Mesothelial cell of epicardium (in vitro differentiated cells): ENCODE measurements at regions not wholly inside any gene's neighbourhood (a gene's known extent, or its start where the extent isn't known, plus 50 kb on each side); places are given as distances from the start of the nearest gene placed in this dataset.

ENCODE experiments used
- DNase-seq, 2 experiments: peaks; one replicate each; pipeline ENCODE4 v3.0.0; 2021; ENCODE audit warnings: low spot score in 2 of 2; ENCODE audit not compliant: unreplicated experiment in 2 of 2
- H3K27ac Mint-ChIP-seq: 2 replicates; pipeline ENCODE4 v1.8.0; 2021; ENCODE audit warnings: mixed read lengths
- H3K27me3 Mint-ChIP-seq: 2 replicates; pipeline ENCODE4 v1.8.0; 2021; ENCODE audit warnings: low read depth, mixed read lengths
- H3K36me3 Mint-ChIP-seq: 2 replicates; pipeline ENCODE4 v1.8.0; 2021; ENCODE audit warnings: mixed read lengths
- H3K4me1 Mint-ChIP-seq: 2 replicates; pipeline ENCODE4 v1.8.0; 2021; ENCODE audit warnings: mixed read lengths
- H3K4me3 Mint-ChIP-seq: 2 replicates; pipeline ENCODE4 v1.8.0; 2021; ENCODE audit warnings: mild to moderate bottlenecking, moderate library complexity, mixed read lengths
- H3K9me3 Mint-ChIP-seq: 2 replicates; pipeline ENCODE4 v1.8.0; 2021; ENCODE audit warnings: mixed read lengths
- CTCF ChIP-seq: fragments of 200-600 bp; sonication (generic); IDR thresholded peaks from one replicate; pipeline ENCODE4 v1.5.0; 2021; ENCODE audit warnings: antibody characterized with exemption; ENCODE audit not compliant: unreplicated experiment

- no peak overlapping the region for H3K27ac Mint-ChIP-seq
- H3K27me3 Mint-ChIP-seq: no peaks in the 10 kb centered on the region
- TF ChIP-seq CTCF: no peak
Observed at GRCh38 chr1:81455481-81455880, 345.3 kb upstream of the ADGRL2 start.

GRCh38 chr1:81453971-81454370 is 346.8 kb upstream of the ADGRL2 start:
- DNase-seq: no peak
- H3K4me1 Mint-ChIP-seq: no peaks in the 10 kb centered on the region
- H3K27me3 Mint-ChIP-seq: no peaks in the 10 kb centered on the region
- no peaks in the 10 kb centered on the region for H3K9me3 Mint-ChIP-seq
- no peaks in the 10 kb centered on the region for H3K36me3 Mint-ChIP-seq
- no peak overlapping the region for H3K27ac Mint-ChIP-seq
- H3K4me3 Mint-ChIP-seq: no peak overlapping the region
- no peak for TF ChIP-seq CTCF

More at GRCh38 chr1:81455481-81455880, 345.3 kb upstream of the ADGRL2 start:
- Mint-ChIP-seq H3K4me3 (no peak overlapping the region), H3K36me3 (no peaks in the 10 kb centered on the region), H3K4me1 (no peaks in the 10 kb centered on the region), H3K9me3 (no peaks in the 10 kb centered on the region)
- no peak for DNase-seq

DNA sequence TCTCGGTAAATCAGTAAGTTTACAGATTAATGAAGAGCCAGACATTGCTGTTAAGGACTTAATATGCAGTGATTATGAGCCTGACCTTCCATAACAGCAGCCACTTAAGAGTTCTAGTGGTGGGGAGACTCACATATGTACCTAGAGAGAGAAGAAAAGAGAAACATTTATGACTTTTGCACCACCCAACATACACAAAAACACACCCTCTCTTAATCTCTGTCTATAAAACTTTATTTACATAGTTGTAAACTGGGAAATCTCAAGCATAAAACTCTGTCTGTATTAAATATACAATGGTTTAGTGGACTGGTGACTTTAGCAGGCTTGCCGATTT is 347.4 kb upstream of the ADGRL2 start:
- Mint-ChIP-seq H3K36me3 (no peaks in the 10 kb centered on the region), H3K27me3 (no peaks in the 10 kb centered on the region), H3K4me3 (no peak overlapping the region), H3K27ac (no peak overlapping the region), H3K9me3 (no peaks in the 10 kb centered on the region), H3K4me1 (no peaks in the 10 kb centered on the region)
- no peak for DNase-seq
- no peak for TF ChIP-seq CTCF

DNA sequence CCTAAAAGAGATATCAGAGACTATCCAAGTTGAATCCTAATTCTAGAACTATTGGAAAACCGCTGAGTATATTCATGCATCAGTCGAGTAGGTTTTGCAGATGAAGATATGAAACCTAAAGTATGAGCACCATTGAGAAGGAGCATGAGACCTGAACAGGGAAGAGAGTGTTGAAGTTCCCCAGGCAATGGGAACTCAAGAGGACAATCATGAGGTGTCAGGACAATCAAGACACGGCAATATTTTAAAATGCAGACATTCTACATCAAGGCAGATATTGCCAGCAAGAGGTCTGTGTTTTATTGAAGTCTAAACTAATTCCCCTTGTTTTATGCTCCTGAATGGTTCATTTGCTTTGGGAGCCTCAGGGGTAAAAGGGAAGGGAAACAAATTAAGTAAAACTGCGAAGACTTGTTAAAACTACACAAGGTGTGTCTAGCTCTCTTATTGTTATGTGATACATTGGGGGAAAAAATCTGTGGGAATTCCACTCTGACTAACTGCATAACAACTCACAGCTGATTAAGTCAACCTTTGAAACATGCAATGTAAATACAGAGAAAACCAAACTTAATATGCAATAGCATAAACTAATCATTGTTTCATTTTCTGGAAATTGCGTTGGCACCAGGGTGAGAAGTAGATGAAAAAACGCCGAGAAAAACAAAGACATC is 347.9 kb upstream of the ADGRL2 start:
- no peak for TF ChIP-seq CTCF
- H3K36me3 Mint-ChIP-seq: no peaks in the 10 kb centered on the region
- H3K9me3 Mint-ChIP-seq: no peaks in the 10 kb centered on the region
- H3K27me3 Mint-ChIP-seq: no peaks in the 10 kb centered on the region
- H3K4me3 Mint-ChIP-seq: no peak overlapping the region
- H3K4me1 Mint-ChIP-seq: no peaks in the 10 kb centered on the region
- no peak for DNase-seq
- H3K27ac Mint-ChIP-seq: no peak overlapping the region

DNA sequence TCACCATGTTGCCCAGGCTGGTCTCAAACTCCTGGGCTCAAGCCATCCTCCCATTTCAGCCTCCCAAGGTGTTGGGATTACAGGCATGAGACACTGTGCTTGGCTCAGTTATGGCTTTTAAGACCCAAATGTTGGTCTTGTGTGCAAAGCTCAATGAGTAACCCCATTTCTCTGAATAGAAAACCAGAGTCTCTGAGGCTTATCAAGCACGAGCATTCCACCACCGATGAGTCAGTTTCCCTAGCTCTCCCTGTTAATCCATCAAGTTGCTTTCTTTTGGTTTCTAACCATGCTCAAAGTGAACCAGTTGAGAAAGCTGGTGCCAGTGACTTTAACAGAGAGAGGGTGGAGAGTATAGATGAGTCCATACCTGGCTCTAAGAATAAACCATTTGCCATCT is 350.9 kb upstream of the ADGRL2 start:
- H3K27me3 Mint-ChIP-seq: no peaks in the 10 kb centered on the region
- H3K9me3 Mint-ChIP-seq: no peaks in the 10 kb centered on the region
- TF ChIP-seq CTCF: no peak
- no peaks in the 10 kb centered on the region for H3K36me3 Mint-ChIP-seq
- no peak overlapping the region for H3K27ac Mint-ChIP-seq
- H3K4me1 Mint-ChIP-seq: no peaks in the 10 kb centered on the region
- DNase-seq: no peak
- H3K4me3 Mint-ChIP-seq: no peak overlapping the region
